WTC11 (cell line): ENCODE measurements at regions not wholly inside any gene's neighbourhood (a gene's known extent, or its start where the extent isn't known, plus 50 kb on each side); places are given as distances from the start of the nearest gene placed in this dataset.

Experiments
- ATAC-seq: fragments of 200-7000 bp; cut with Tn5 transposase; 2 replicates; pipeline ENCODE4 v1.10.0; 2021; ENCODE audit warnings: mild to moderate bottlenecking, moderate library complexity
- CTCF ChIA-PET: fragments of 300-600 bp; sonication (Branson Sonifier 250); formaldehyde crosslinking; loops from one replicate; lab custom pipeline; 2021; ENCODE audit warnings: antibody characterized with exemption; lab: Charles Lee
- POLR2A ChIA-PET: fragments of 350-600 bp; sonication (Branson Sonifier 250); formaldehyde crosslinking; loops from one replicate; lab custom pipeline; 2021; ENCODE audit warnings: antibody characterized with exemption; lab: Charles Lee
- DNase-seq: peaks from one replicate; pipeline ENCODE4 v3.0.0; 2021; ENCODE audit warnings: low spot score
- H3K27ac Mint-ChIP-seq: 2 replicates; pipeline ENCODE4 v1.8.0; 2021; ENCODE audit warnings: mixed read lengths
- H3K27me3 Mint-ChIP-seq: 2 replicates; pipeline ENCODE4 v1.8.0; 2021; ENCODE audit warnings: low read depth, mild to moderate bottlenecking, moderate library complexity, mixed read lengths
- H3K36me3 Mint-ChIP-seq: 2 replicates; pipeline ENCODE4 v1.8.0; 2021; ENCODE audit warnings: mixed read lengths
- H3K4me1 Mint-ChIP-seq: 2 replicates; pipeline ENCODE4 v1.8.0; 2022; ENCODE audit warnings: mixed read lengths
- H3K4me3 Mint-ChIP-seq: 2 replicates; pipeline ENCODE4 v1.8.0; 2021; ENCODE audit warnings: mild to moderate bottlenecking, moderate library complexity, mixed read lengths
- H3K9me3 Mint-ChIP-seq: 2 replicates; pipeline ENCODE4 v1.8.0; 2021; ENCODE audit warnings: mixed read lengths
- CBFB ChIP-seq: sonication (generic); formaldehyde crosslinking; IDR thresholded peaks from 2 replicates; pipeline ENCODE4 v1.8.1; 2022; ENCODE audit warnings: mild to moderate bottlenecking, low read depth, missing genetic modification reagents
- CTCF ChIP-seq: fragments of 200-600 bp; IDR thresholded peaks from 2 replicates; pipeline ENCODE4 v1.8.0; 2022; ENCODE audit warnings: antibody characterized with exemption
- EMX1 ChIP-seq: fragments of 250-450 bp; sonication (Bioruptor Pico); IDR thresholded peaks from 2 replicates; pipeline ENCODE4 v1.8.0; 2021; ENCODE audit warnings: mild to moderate bottlenecking
- ETV6 ChIP-seq: sonication (generic); formaldehyde crosslinking; IDR thresholded peaks from 2 replicates; pipeline ENCODE4 v1.8.1; 2022; ENCODE audit warnings: mild to moderate bottlenecking, missing genetic modification reagents
- FOXJ3 ChIP-seq: sonication (generic); formaldehyde crosslinking; IDR thresholded peaks from 2 replicates; pipeline ENCODE4 v1.9.0; 2021; ENCODE audit warnings: missing genetic modification reagents, mild to moderate bottlenecking, borderline replicate concordance
- HMGA2 ChIP-seq: fragments of 250-450 bp; sonication (Bioruptor Pico); IDR thresholded peaks from 2 replicates; pipeline ENCODE4 v1.4.0; 2021; ENCODE audit warnings: mild to moderate bottlenecking, moderate library complexity
- MAX ChIP-seq: sonication (generic); formaldehyde crosslinking; IDR thresholded peaks from 2 replicates; pipeline ENCODE4 v1.8.0; 2022; ENCODE audit warnings: mild to moderate bottlenecking, missing genetic modification reagents
- MXD4 ChIP-seq: fragments of 250-450 bp; sonication (Bioruptor Pico); IDR thresholded peaks from 2 replicates; pipeline ENCODE4 v1.8.0; 2021; ENCODE audit warnings: mild to moderate bottlenecking, moderate library complexity, borderline replicate concordance
- SMAD3 ChIP-seq: sonication (generic); formaldehyde crosslinking; IDR thresholded peaks from 2 replicates; pipeline ENCODE4 v1.8.0; 2022; ENCODE audit warnings: missing genetic modification reagents, mild to moderate bottlenecking, borderline replicate concordance
- SMAD4 ChIP-seq: sonication (generic); formaldehyde crosslinking; IDR thresholded peaks from 2 replicates; pipeline ENCODE4 v1.8.0; 2022; ENCODE audit warnings: mild to moderate bottlenecking, missing genetic modification reagents
- TEAD4 ChIP-seq: sonication (generic); formaldehyde crosslinking; IDR thresholded peaks from 2 replicates; pipeline ENCODE4 v1.8.0; 2022; ENCODE audit warnings: mild to moderate bottlenecking, missing genetic modification reagents
- USF1 ChIP-seq: sonication (generic); formaldehyde crosslinking; IDR thresholded peaks from 2 replicates; pipeline ENCODE4 v1.8.0; 2022; ENCODE audit warnings: mild to moderate bottlenecking, missing genetic modification reagents
- ZNF121 ChIP-seq: sonication (generic); formaldehyde crosslinking; IDR thresholded peaks from 2 replicates; pipeline ENCODE4 v1.8.0; 2023; ENCODE audit warnings: missing genetic modification reagents
- ZNF232 ChIP-seq: sonication (generic); formaldehyde crosslinking; IDR thresholded peaks from 2 replicates; pipeline ENCODE4 v1.8.0; 2022; ENCODE audit warnings: mild to moderate bottlenecking, missing genetic modification reagents
- ZNF317 ChIP-seq: sonication (generic); formaldehyde crosslinking; IDR thresholded peaks from 2 replicates; pipeline ENCODE4 v1.8.1; 2023; ENCODE audit warnings: low read depth, mild to moderate bottlenecking, moderate library complexity, missing genetic modification reagents, borderline replicate concordance
- TF ChIP-seq, protein P1 (sequence below): fragments of 250-450 bp; sonication (Bioruptor Pico); IDR thresholded peaks from 2 replicates; pipeline ENCODE4 v1.9.0; 2021; ENCODE audit warnings: moderate library complexity, mild to moderate bottlenecking, inconsistent platforms, borderline replicate concordance
- TF ChIP-seq, protein P2 (sequence below): sonication (generic); formaldehyde crosslinking; IDR thresholded peaks from 2 replicates; pipeline ENCODE4 v1.8.1; 2023; ENCODE audit warnings: mild to moderate bottlenecking, moderate library complexity, missing genetic modification reagents
- TF ChIP-seq, protein P3 (sequence below): fragments of 250-450 bp; sonication (Bioruptor Pico); IDR thresholded peaks from 2 replicates; pipeline ENCODE4 v1.9.0; 2021; ENCODE audit warnings: mild to moderate bottlenecking
- TF ChIP-seq, protein P4 (sequence below): fragments of 250-450 bp; sonication (Bioruptor Pico); IDR thresholded peaks from 2 replicates; pipeline ENCODE4 v1.8.0; 2021; ENCODE audit warnings: mild to moderate bottlenecking
- TF ChIP-seq, protein P5 (sequence below): fragments of 250-450 bp; sonication (Bioruptor Pico); IDR thresholded peaks from 2 replicates; pipeline ENCODE4 v1.9.0; 2021; ENCODE audit warnings: mild to moderate bottlenecking, borderline replicate concordance

GRCh38 chr3:127108796-127109195 is 84.1 kb upstream of the PRR23E start:
- peaks cover 17% of the 10 kb centered on the region for H3K27me3 Mint-ChIP-seq
- peak overlapping the region; percentile 84 for H3K27ac Mint-ChIP-seq
- TF ChIP-seq USF1 (CRISPR knock-in tag): no peak
- no peak for TF ChIP-seq ETV6 (CRISPR knock-in tag)
- TF ChIP-seq, protein P1, sequence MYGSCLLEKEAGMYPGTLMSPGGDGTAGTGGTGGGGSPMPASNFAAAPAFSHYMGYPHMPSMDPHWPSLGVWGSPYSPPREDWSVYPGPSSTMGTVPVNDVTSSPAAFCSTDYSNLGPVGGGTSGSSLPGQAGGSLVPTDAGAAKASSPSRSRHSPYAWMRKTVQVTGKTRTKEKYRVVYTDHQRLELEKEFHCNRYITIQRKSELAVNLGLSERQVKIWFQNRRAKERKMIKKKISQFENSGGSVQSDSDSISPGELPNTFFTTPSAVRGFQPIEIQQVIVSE (CRISPR knock-in tag): no peak
- no peak for TF ChIP-seq ZNF232 (CRISPR knock-in tag)
- TF ChIP-seq, protein P2, sequence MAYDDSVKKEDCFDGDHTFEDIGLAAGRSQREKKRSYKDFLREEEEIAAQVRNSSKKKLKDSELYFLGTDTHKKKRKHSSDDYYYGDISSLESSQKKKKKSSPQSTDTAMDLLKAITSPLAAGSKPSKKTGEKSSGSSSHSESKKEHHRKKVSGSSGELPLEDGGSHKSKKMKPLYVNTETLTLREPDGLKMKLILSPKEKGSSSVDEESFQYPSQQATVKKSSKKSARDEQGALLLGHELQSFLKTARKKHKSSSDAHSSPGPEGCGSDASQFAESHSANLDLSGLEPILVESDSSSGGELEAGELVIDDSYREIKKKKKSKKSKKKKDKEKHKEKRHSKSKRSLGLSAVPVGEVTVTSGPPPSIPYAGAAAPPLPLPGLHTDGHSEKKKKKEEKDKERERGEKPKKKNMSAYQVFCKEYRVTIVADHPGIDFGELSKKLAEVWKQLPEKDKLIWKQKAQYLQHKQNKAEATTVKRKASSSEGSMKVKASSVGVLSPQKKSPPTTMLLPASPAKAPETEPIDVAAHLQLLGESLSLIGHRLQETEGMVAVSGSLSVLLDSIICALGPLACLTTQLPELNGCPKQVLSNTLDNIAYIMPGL (CRISPR knock-in tag): no peak
- TF ChIP-seq MXD4: no peak
- TF ChIP-seq, protein P3, sequence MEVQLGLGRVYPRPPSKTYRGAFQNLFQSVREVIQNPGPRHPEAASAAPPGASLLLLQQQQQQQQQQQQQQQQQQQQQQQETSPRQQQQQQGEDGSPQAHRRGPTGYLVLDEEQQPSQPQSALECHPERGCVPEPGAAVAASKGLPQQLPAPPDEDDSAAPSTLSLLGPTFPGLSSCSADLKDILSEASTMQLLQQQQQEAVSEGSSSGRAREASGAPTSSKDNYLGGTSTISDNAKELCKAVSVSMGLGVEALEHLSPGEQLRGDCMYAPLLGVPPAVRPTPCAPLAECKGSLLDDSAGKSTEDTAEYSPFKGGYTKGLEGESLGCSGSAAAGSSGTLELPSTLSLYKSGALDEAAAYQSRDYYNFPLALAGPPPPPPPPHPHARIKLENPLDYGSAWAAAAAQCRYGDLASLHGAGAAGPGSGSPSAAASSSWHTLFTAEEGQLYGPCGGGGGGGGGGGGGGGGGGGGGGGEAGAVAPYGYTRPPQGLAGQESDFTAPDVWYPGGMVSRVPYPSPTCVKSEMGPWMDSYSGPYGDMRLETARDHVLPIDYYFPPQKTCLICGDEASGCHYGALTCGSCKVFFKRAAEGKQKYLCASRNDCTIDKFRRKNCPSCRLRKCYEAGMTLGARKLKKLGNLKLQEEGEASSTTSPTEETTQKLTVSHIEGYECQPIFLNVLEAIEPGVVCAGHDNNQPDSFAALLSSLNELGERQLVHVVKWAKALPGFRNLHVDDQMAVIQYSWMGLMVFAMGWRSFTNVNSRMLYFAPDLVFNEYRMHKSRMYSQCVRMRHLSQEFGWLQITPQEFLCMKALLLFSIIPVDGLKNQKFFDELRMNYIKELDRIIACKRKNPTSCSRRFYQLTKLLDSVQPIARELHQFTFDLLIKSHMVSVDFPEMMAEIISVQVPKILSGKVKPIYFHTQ: no peak
- no peak for TF ChIP-seq TEAD4 (CRISPR knock-in tag)
- no peak for TF ChIP-seq MAX (CRISPR knock-in tag)
- no peak for TF ChIP-seq SMAD4 (CRISPR knock-in tag)
- TF ChIP-seq, protein P4, sequence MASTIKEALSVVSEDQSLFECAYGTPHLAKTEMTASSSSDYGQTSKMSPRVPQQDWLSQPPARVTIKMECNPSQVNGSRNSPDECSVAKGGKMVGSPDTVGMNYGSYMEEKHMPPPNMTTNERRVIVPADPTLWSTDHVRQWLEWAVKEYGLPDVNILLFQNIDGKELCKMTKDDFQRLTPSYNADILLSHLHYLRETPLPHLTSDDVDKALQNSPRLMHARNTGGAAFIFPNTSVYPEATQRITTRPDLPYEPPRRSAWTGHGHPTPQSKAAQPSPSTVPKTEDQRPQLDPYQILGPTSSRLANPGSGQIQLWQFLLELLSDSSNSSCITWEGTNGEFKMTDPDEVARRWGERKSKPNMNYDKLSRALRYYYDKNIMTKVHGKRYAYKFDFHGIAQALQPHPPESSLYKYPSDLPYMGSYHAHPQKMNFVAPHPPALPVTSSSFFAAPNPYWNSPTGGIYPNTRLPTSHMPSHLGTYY: no peak
- TF ChIP-seq EMX1 (CRISPR knock-in tag): no peak
- TF ChIP-seq CBFB (CRISPR knock-in tag): no peak
- no peak for TF ChIP-seq ZNF317 (CRISPR knock-in tag)
- no peak for TF ChIP-seq ZNF121 (CRISPR knock-in tag)
- TF ChIP-seq SMAD3 (CRISPR knock-in tag): no peak
- TF ChIP-seq CTCF: no peak
- TF ChIP-seq HMGA2 (CRISPR knock-in tag): no peak
- no peak for TF ChIP-seq FOXJ3 (CRISPR knock-in tag)
- TF ChIP-seq, protein P5, sequence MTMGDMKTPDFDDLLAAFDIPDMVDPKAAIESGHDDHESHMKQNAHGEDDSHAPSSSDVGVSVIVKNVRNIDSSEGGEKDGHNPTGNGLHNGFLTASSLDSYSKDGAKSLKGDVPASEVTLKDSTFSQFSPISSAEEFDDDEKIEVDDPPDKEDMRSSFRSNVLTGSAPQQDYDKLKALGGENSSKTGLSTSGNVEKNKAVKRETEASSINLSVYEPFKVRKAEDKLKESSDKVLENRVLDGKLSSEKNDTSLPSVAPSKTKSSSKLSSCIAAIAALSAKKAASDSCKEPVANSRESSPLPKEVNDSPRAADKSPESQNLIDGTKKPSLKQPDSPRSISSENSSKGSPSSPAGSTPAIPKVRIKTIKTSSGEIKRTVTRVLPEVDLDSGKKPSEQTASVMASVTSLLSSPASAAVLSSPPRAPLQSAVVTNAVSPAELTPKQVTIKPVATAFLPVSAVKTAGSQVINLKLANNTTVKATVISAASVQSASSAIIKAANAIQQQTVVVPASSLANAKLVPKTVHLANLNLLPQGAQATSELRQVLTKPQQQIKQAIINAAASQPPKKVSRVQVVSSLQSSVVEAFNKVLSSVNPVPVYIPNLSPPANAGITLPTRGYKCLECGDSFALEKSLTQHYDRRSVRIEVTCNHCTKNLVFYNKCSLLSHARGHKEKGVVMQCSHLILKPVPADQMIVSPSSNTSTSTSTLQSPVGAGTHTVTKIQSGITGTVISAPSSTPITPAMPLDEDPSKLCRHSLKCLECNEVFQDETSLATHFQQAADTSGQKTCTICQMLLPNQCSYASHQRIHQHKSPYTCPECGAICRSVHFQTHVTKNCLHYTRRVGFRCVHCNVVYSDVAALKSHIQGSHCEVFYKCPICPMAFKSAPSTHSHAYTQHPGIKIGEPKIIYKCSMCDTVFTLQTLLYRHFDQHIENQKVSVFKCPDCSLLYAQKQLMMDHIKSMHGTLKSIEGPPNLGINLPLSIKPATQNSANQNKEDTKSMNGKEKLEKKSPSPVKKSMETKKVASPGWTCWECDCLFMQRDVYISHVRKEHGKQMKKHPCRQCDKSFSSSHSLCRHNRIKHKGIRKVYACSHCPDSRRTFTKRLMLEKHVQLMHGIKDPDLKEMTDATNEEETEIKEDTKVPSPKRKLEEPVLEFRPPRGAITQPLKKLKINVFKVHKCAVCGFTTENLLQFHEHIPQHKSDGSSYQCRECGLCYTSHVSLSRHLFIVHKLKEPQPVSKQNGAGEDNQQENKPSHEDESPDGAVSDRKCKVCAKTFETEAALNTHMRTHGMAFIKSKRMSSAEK (CRISPR knock-in tag): no peak
- TF ChIP-seq, all 79 proteins: peak for 0
- CTCF ChIA-PET: no interaction called here
- ATAC-seq (no peak), DNase-seq (no peak)
- H3K4me1 Mint-ChIP-seq: peaks cover 26% of the 10 kb centered on the region
- POLR2A ChIA-PET: interaction anchor here (0.6 kb wide), 1 partner anchor 489 kb away, joined by 3 read pairs; no protein-coding TSS in a partner anchor
- H3K4me3 Mint-ChIP-seq: no peak overlapping the region
- H3K36me3 Mint-ChIP-seq: peaks cover 17% of the 10 kb centered on the region
- H3K9me3 Mint-ChIP-seq: peaks cover 35% of the 10 kb centered on the region
